ENCODE measurements at regions not wholly inside any gene's neighbourhood (a gene's known extent, or its start where the extent isn't known, plus 50 kb on each side); places are given as distances from the start of the nearest gene placed in this dataset.

- no peak for DNase-seq (ENCODE audit: low read depth)
- no peak for TF ChIP-seq CTCF (IDR thresholded peaks at IDR 0.05; ENCODE audit: insufficient read depth, low read depth, low read length, missing control alignments)
- H3K4me3 ChIP-seq (ENCODE audit: low read depth, low read length): no peak overlapping the region; the same call in 1 of the 2 replicates
Observed at GRCh38 chr1:90850181-90850897, 133.2 kb upstream of the BARHL2 start.

- no peak for DNase-seq (ENCODE audit: low read depth)
- TF ChIP-seq CTCF (IDR thresholded peaks at IDR 0.05; ENCODE audit: insufficient read depth, low read depth, low read length, missing control alignments): no peak
- H3K4me3 ChIP-seq (ENCODE audit: low read depth, low read length): no peak overlapping the region
Observed at GRCh38 chr1:90841473-90841872, 124.4 kb upstream of the BARHL2 start.

- H3K4me3 ChIP-seq (ENCODE audit: low read depth, low read length): no peak overlapping the region
- TF ChIP-seq CTCF (IDR thresholded peaks at IDR 0.05; ENCODE audit: insufficient read depth, low read depth, low read length, missing control alignments): no peak
- DNase-seq (ENCODE audit: low read depth): no peak
Observed at GRCh38 chr1:90840352-90840751, 123.2 kb upstream of the BARHL2 start.

GRCh38 chr1:90839323-90839722, 122.2 kb upstream of the BARHL2 start:
- TF ChIP-seq CTCF (IDR thresholded peaks at IDR 0.05; ENCODE audit: insufficient read depth, low read depth, low read length, missing control alignments): no peak
- DNase-seq (ENCODE audit: low read depth): no peak
- no peak overlapping the region for H3K4me3 ChIP-seq (ENCODE audit: low read depth, low read length)

GRCh38 chr1:90838720-90839119, 121.6 kb upstream of the BARHL2 start:
- no peak for TF ChIP-seq CTCF (IDR thresholded peaks at IDR 0.05; ENCODE audit: insufficient read depth, low read depth, low read length, missing control alignments)
- DNase-seq (ENCODE audit: low read depth): no peak

GRCh38 chr1:90837420-90837819, 120.3 kb upstream of the BARHL2 start:
- no peak for TF ChIP-seq CTCF (IDR thresholded peaks at IDR 0.05; ENCODE audit: insufficient read depth, low read depth, low read length, missing control alignments)
- H3K4me3 ChIP-seq (ENCODE audit: low read depth, low read length): no peak overlapping the region
- DNase-seq (ENCODE audit: low read depth): no peak

More at GRCh38 chr1:90838720-90839119, 121.6 kb upstream of the BARHL2 start:
- H3K4me3 ChIP-seq (ENCODE audit: low read depth, low read length): no peak overlapping the region

- no peak overlapping the region for H3K4me3 ChIP-seq (ENCODE audit: low read depth, low read length)
- no peak for TF ChIP-seq CTCF (IDR thresholded peaks at IDR 0.05; ENCODE audit: insufficient read depth, low read depth, low read length, missing control alignments)
- DNase-seq (ENCODE audit: low read depth): no peak
Observed at GRCh38 chr1:90836345-90836679, 119.2 kb upstream of the BARHL2 start.

Data from GM12865 (cell line).